Body of pancreas (tissue), 4 donors: ENCODE measurements at regions not wholly inside any gene's neighbourhood (a gene's known extent, or its start where the extent isn't known, plus 50 kb on each side); places are given as distances from the start of the nearest gene placed in this dataset.

Source experiments
- POLR2A ChIP-seq, 3 donors: fragments of 450-650 bp; IDR thresholded peaks; one replicate each; pipeline ENCODE4 v1.6.1; 2016; ENCODE audit warnings: antibody characterized with exemption in 3 of 3, mild to moderate bottlenecking in 2 of 3
- TF ChIP-seq, protein P1 (sequence below), 7 experiments: fragments of 450-650 bp in 4 of 7; fragments of 200-600 bp in 3 of 7; sonication (generic) in 3 of 7; IDR thresholded peaks; one replicate each; pipeline ENCODE4 v1.5.1; 2016 to 2019; ENCODE audit warnings: antibody characterized with exemption in 7 of 7

DNA sequence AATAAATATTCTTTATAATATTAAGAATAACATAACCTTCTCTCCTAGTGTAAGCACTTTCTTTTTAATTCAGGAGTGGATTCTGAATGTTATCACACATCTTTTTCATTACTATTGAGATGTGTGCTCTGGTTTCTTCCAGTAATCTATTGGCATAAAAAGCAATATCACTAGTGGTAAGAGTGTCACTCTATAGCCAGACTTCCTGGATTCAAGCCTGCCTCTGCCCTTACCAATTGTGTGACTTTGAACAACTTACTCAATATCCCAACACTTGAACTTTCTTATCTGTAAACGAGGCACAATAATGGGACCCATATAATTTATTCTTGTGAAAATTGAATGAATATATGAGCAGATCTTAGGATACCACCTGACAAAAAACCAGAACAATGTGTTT is 71.0 kb downstream of the SEM1 start:
- TF ChIP-seq, protein P1, sequence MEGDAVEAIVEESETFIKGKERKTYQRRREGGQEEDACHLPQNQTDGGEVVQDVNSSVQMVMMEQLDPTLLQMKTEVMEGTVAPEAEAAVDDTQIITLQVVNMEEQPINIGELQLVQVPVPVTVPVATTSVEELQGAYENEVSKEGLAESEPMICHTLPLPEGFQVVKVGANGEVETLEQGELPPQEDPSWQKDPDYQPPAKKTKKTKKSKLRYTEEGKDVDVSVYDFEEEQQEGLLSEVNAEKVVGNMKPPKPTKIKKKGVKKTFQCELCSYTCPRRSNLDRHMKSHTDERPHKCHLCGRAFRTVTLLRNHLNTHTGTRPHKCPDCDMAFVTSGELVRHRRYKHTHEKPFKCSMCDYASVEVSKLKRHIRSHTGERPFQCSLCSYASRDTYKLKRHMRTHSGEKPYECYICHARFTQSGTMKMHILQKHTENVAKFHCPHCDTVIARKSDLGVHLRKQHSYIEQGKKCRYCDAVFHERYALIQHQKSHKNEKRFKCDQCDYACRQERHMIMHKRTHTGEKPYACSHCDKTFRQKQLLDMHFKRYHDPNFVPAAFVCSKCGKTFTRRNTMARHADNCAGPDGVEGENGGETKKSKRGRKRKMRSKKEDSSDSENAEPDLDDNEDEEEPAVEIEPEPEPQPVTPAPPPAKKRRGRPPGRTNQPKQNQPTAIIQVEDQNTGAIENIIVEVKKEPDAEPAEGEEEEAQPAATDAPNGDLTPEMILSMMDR (IDR thresholded peaks at IDR 0.05): no peak
- TF ChIP-seq POLR2A (IDR thresholded peaks at IDR 0.05): no peak
